Common myeloid progenitor, CD34-positive (primary cell): ENCODE measurements at regions not wholly inside any gene's neighbourhood (a gene's known extent, or its start where the extent isn't known, plus 50 kb on each side); places are given as distances from the start of the nearest gene placed in this dataset.
A peak's percentile ranks its signal among the peaks of the same experiment; 100 is the strongest.

Experiments
- CTCF ChIA-PET: fragments of 350-600 bp; sonication (Branson Sonifier 250); formaldehyde crosslinking; loops from one replicate; lab custom pipeline; 2021; ENCODE audit warnings: antibody characterized with exemption; lab: Charles Lee
- POLR2A ChIA-PET: fragments of 350-600 bp; sonication (Branson Sonifier 250); formaldehyde crosslinking; loops from one replicate; lab custom pipeline; 2021; ENCODE audit warnings: antibody characterized with exemption; lab: Charles Lee
- DNase-seq, 3 donors: peaks; one replicate each; pipeline versions ENCODE4 v3.0.0 to v3.0.0-alpha.2; 2013
- H3K27ac ChIP-seq, 2 experiments: 1 replicate in 1 of 2; 2 replicates in 1 of 2; pipeline ENCODE4 v1.7.0; 2013; ENCODE audit warnings: inconsistent platforms in 2 of 2, low read length in 2 of 2, mild to moderate bottlenecking in 2 of 2, low read depth in 1 of 2, moderate library complexity in 1 of 2; ENCODE audit not compliant: severe bottlenecking in 2 of 2, insufficient read depth in 1 of 2, poor library complexity in 1 of 2
- H3K27me3 ChIP-seq, 5 experiments: replicated peaks in 2 of 5; 1 replicate in 3 of 5; 2 replicates in 2 of 5; pipeline versions ENCODE4 v1.6.1 to v1.7.0; 2013; ENCODE audit warnings: low read length in 4 of 5, mild to moderate bottlenecking in 2 of 5, moderate library complexity in 2 of 5, inconsistent platforms in 1 of 5; ENCODE audit not compliant: insufficient read depth in 5 of 5, control insufficient read depth in 4 of 5
- H3K36me3 ChIP-seq, 4 experiments: 1 replicate in 2 of 4; 2 replicates in 2 of 4; pipeline versions ENCODE4 v1.6.1 to v1.7.0; 2013; ENCODE audit warnings: low read length in 3 of 4, control low read depth in 1 of 4, mild to moderate bottlenecking in 1 of 4; ENCODE audit not compliant: control insufficient read depth in 4 of 4, insufficient read depth in 4 of 4
- H3K4me1 ChIP-seq, 4 experiments: 1 replicate in 3 of 4; 2 replicates in 1 of 4; pipeline versions ENCODE4 v1.6.1 to v1.7.1; 2013; ENCODE audit warnings: low read length in 3 of 4, mild to moderate bottlenecking in 3 of 4, control low read depth in 1 of 4, inconsistent platforms in 1 of 4, moderate library complexity in 1 of 4; ENCODE audit not compliant: control insufficient read depth in 4 of 4, insufficient read depth in 4 of 4; ENCODE audit errors: control extremely low read depth in 1 of 4
- H3K4me3 ChIP-seq, 7 experiments: 1 replicate in 4 of 7; 2 replicates in 3 of 7; pipeline versions ENCODE4 v1.5.1 to v1.7.0; 2013; ENCODE audit warnings: mild to moderate bottlenecking in 7 of 7, low read length in 6 of 7, moderate library complexity in 6 of 7, inconsistent platforms in 2 of 7, low read depth in 2 of 7, control low read depth in 1 of 7; ENCODE audit not compliant: insufficient read depth in 4 of 7, control insufficient read depth in 1 of 7; ENCODE audit errors: extremely low read depth in 1 of 7
- H3K9me3 ChIP-seq, 5 experiments: 1 replicate in 4 of 5; 2 replicates in 1 of 5; pipeline versions ENCODE4 v1.6.1 to v1.7.1; 2013; ENCODE audit warnings: low read length in 4 of 5, mild to moderate bottlenecking in 2 of 5, inconsistent platforms in 1 of 5, low read depth in 1 of 5, moderate library complexity in 1 of 5; ENCODE audit not compliant: control insufficient read depth in 4 of 5, insufficient read depth in 2 of 5; ENCODE audit errors: control extremely low read depth in 1 of 5
- WGBS: methylation state at CpG from one replicate; pipeline ENCODE4 v1.1.5; 2013; ENCODE audit not compliant: insufficient coverage; 5-methylcytosine and 5-hydroxymethylcytosine counted together

DNA sequence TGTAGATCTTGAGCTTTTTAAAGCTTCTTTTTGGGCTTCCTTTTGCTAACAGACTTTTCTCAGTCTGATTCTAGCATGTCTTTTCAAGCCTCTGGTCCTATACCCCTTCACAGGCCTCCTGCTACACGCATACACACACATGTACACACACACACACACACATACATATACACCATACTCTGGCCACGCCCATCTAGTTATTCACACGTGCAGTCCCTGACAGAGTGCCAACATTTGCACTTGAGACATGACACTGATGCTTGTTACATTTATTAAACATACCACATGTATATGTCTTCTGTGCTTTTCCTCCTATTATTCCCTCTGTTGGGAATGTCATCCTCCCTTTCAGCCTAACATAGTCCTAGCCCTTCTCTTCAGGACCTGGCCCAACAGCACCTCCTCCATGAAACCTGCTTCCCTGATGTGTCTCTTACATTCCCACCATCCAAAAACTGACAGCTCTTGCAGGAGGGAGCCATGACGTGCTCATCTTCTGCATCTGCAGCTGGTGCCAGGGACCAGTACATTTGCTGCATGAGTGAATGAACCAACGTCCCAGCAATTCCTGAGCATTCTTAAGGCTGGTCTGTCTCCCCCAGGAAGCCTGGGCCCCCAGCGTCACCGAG is 222.1 kb downstream of the ARHGAP12 start:
- H3K4me3 ChIP-seq, result peak overlapping the region in 1 of 7 experiments; percentile 42
- no peak overlapping the region for H3K27ac ChIP-seq
- peaks cover 16 to 44% (median 32%) of the 10 kb centered on the region in 4 experiments for H3K4me1 ChIP-seq
- H3K9me3 ChIP-seq, result peaks cover 0 to 17% (median under 1%) of the 10 kb centered on the region in 5 experiments
- H3K36me3 ChIP-seq, result no peaks in the 10 kb centered on the region
- ChIA-PET POLR2A (no interaction called here), CTCF (no interaction called here)
- peak in 1 of 3 donors; percentile 19 for DNase-seq
- 56% methylated on average over 7 of the region's 7 CpGs for WGBS
- H3K27me3 ChIP-seq, result no peaks in the 10 kb centered on the region

DNA sequence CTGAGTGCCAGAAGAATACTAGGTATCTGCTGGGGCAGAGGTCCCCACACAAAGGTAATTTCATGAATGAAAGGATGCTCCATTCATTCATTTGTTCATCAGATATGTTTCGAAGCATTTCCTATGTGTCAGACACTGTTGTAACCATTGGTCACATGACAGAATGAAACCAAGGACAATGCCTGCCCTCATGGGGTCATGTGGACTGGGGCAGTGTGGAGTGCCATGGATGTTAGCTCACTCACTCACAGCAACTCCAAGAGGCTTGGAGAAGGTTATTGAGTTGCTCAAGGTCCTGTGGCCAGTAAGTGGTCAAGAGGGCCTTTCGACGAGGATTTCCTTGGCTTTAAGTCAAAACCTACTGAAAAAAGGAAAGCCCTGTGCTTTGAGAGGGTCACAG is 223.5 kb downstream of the ARHGAP12 start:
- H3K36me3 ChIP-seq, result no peaks in the 10 kb centered on the region
- H3K4me3 ChIP-seq, result no peak overlapping the region
- H3K27me3 ChIP-seq, result no peaks in the 10 kb centered on the region
- WGBS, result 96% methylated on average over 3 of the region's 3 CpGs
- POLR2A ChIA-PET, result no interaction called here
- peaks cover 0 to 8% (median 0%) of the 10 kb centered on the region in 5 experiments for H3K9me3 ChIP-seq
- peaks cover 16 to 48% (median 44%) of the 10 kb centered on the region in 4 experiments for H3K4me1 ChIP-seq
- CTCF ChIA-PET, result no interaction called here
- no peak overlapping the region for H3K27ac ChIP-seq
- no peak for DNase-seq

DNA sequence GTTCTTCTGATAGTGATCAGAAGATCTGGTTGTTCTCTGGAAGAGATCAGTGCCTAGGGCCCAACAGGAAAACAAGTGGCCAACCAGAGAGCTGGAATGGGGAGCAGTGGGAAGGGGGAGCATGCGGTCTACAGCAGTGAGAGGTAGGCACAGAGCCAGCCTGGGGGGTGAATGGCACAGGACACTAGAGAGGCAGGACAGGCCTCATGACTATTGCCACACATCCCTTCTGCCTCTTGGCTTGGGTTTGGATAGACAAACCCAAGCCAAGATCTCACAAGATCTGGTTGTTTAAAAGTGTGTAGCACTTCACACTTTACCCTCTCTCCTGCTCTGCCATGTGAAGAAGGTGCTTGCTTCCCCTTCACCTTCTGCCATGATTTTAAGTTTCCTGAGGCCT is 224.4 kb downstream of the ARHGAP12 start:
- no CpG with 5 or more reads among the region's 1 CpG for WGBS
- Histone ChIP-seq H3K9me3 (peaks cover 0 to 8% (median 0%) of the 10 kb centered on the region in 5 experiments), H3K36me3 (no peaks in the 10 kb centered on the region), H3K27ac (no peak overlapping the region), H3K27me3 (no peaks in the 10 kb centered on the region), H3K4me1 (peaks cover 16 to 46% (median 45%) of the 10 kb centered on the region in 4 experiments), H3K4me3 (no peak overlapping the region)
- DNase-seq, result no peak
- ChIA-PET CTCF (no interaction called here), POLR2A (no interaction called here)

GRCh38 chr10:31702954-31703353 is 225.7 kb downstream of the ARHGAP12 start:
- Histone ChIP-seq H3K27ac (no peak overlapping the region), H3K4me3 (no peak overlapping the region), H3K36me3 (no peaks in the 10 kb centered on the region), H3K27me3 (no peaks in the 10 kb centered on the region), H3K4me1 (peaks cover 13 to 42% (median 36%) of the 10 kb centered on the region in 4 experiments), H3K9me3 (peaks cover 0 to 8% (median 0%) of the 10 kb centered on the region in 5 experiments)
- ChIA-PET CTCF (interaction anchor here (1.3 kb wide), 1 partner anchor 9 kb away, joined by 3 read pairs; no protein-coding TSS in a partner anchor), POLR2A (no interaction called here)
- no peak for DNase-seq
- 93% methylated on average over 4 of the region's 4 CpGs for WGBS

DNA sequence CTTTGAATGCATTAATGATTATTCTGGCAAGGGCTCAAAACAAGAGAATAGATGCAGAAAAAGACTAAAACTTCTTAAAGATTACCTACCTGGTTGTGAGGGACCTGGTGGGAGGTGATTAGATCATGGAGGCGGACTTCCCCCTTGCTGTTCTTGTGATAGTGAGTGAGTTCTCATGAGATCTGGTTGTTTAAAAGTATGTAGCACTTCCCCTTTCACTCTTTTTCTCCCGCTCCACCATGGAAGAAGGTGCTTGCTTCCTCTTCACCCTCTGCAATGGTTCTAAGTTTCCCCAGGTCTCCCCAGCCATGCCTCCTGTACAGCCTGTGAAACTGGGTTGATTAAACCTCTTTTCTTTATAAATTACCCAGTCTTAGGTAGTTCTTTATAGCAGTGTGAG is 226.6 kb downstream of the ARHGAP12 start:
- H3K27ac ChIP-seq, result no peak overlapping the region
- WGBS, result 60% methylated on average over 1 of the region's 2 CpGs
- POLR2A ChIA-PET, result no interaction called here
- no peaks in the 10 kb centered on the region for H3K36me3 ChIP-seq
- no peaks in the 10 kb centered on the region for H3K27me3 ChIP-seq
- DNase-seq, result peak in 2 of 3 donors; percentile 55 to 65
- peaks cover 0 to 8% (median 0%) of the 10 kb centered on the region in 5 experiments for H3K9me3 ChIP-seq
- H3K4me3 ChIP-seq, result no peak overlapping the region
- peaks cover 7 to 41% (median 33%) of the 10 kb centered on the region in 4 experiments for H3K4me1 ChIP-seq
- CTCF ChIA-PET, result no interaction called here

- H3K27me3 ChIP-seq, result no peaks in the 10 kb centered on the region
- WGBS, result 64% methylated on average over 4 of the region's 5 CpGs
- H3K36me3 ChIP-seq, result no peaks in the 10 kb centered on the region
- peaks cover 0 to 8% (median 0%) of the 10 kb centered on the region in 5 experiments for H3K9me3 ChIP-seq
- H3K27ac ChIP-seq, result no peak overlapping the region
- H3K4me3 ChIP-seq, result no peak overlapping the region
- ChIA-PET CTCF (no interaction called here), POLR2A (no interaction called here)
- peaks cover 2 to 36% (median 28%) of the 10 kb centered on the region in 4 experiments for H3K4me1 ChIP-seq
- peak in 2 of 3 donors; percentile 6 to 13 for DNase-seq
Observed at GRCh38 chr10:31701546-31701945, 227.1 kb downstream of the ARHGAP12 start.

DNA sequence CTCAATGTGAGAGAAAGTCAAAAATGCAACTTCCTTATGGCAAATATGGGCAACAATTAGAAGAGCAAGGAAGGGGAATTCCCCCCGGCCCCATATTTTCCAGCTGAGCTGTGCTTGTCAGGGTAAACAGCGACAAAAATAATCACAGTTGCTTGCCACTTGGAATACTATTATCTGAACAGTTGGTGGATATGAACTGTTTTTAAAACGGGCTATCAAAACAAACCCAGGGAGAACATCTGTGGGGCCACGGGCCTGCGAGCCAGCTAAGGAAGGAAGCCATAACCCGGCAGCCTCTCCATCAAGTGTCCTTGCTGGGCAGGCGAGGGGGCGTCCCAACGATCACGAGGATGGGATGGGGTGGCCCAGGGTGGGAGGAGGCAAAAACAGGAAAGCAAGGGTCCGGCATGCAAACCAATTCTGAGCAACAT is 228.4 kb downstream of the ARHGAP12 start:
- peak in 2 of 3 donors; percentile 32 to 40 for DNase-seq
- no peak overlapping the region for H3K27ac ChIP-seq
- peaks cover 0 to 31% (median 23%) of the 10 kb centered on the region in 4 experiments for H3K4me1 ChIP-seq
- no peaks in the 10 kb centered on the region for H3K36me3 ChIP-seq
- H3K27me3 ChIP-seq, result no peaks in the 10 kb centered on the region
- CTCF ChIA-PET, result interaction anchor here (0.7 kb wide), 1 partner anchor 284 kb away, joined by 3 read pairs; no protein-coding TSS in a partner anchor
- POLR2A ChIA-PET, result no interaction called here
- 22% methylated on average over 11 of the region's 11 CpGs for WGBS
- H3K9me3 ChIP-seq, result peaks cover 0 to 8% (median 0%) of the 10 kb centered on the region in 5 experiments
- no peak overlapping the region for H3K4me3 ChIP-seq
